ENCODE measurements at regions not wholly inside any gene's neighbourhood (a gene's known extent, or its start where the extent isn't known, plus 50 kb on each side); places are given as distances from the start of the nearest gene placed in this dataset.

DNA sequence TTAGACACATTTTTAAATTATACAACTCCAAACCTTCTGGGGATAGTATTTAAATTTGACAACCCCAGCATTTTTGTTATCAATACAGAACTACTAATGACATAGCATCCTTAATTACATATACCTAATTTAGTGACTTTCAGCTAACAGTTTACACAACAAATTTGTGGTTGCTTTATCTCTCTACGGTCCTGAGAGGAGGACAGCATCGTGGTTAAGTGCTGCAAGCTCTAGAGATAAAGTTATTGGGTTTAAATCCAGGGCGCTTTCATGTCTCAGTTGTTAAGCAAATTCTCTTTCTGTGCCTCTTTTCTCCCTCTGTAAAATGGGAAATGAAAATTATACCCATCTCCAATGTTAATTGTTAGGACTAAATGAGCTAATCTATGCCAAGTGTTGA lies 129.3 kb downstream of the METTL4 start:
- FAIRE-seq (no peak), DNase-seq (ENCODE audit: extremely low spot score, insufficient read length, low read depth) (no peak)

DNA sequence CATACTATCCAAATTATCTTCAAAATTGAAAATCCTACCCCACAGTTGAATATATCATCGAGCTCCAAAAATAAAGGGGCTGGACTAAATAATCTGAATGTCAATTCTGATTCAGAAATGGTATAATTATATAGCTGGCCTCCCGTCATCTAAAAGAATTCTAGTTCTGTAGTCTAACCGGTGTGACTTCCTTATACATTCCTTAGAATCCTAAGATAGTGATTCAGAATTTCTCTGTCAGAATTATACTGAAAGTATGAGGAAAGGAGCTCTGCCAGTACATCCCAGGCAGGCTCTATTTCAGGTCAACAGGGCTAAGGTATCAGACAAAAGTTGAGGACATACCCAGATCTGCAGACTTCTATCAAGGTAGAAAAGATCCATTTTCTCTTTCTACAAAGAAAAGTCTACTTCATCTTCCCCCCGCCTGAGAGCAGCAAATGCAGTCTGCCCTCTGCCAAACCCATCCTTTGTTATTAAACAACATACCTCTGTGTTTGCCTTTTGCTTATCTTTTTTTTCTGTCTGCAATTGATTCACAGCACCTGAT lies 128.5 kb downstream of the METTL4 start:
- no peak for FAIRE-seq

GRCh38 chr18:2444201-2444875 lies 127.0 kb downstream of the METTL4 start:
- DNase-seq (ENCODE audit: extremely low spot score, insufficient read length, low read depth) (no peak), FAIRE-seq (no peak)

More for the DNA sequence above, 128.5 kb downstream of the METTL4 start:
- DNase-seq (ENCODE audit: extremely low spot score, insufficient read length, low read depth), result no peak

DNA sequence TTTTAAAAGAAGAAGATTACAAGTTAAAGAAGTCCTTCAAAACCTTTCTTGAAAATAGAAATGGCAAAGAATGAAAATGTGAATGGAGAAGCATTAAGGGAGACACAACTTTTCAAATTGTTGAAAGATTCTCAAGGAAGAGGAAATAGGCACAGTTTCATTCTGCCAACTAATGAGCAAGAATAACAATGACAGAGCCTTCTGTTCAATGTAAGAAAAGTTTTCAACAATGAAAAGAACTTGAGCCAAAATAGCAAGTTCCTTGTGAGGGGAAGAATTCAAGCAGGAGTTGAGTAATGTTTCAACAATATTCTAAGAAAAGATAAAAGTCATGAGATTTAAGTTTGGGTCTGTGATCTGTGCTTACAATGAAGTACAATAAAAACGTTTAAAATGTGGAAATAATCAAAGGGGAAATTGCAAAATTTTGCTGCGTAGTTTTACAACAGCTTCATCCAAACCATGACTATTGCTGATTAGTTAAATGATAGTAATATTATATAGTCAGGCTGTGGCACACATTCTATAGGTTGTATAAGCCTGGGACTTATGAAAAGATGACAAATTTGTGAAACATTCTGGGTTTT lies 122.6 kb downstream of the METTL4 start:
- no peak for FAIRE-seq
- DNase-seq (ENCODE audit: extremely low spot score, insufficient read length, low read depth), result no peak

- no peak for DNase-seq (ENCODE audit: extremely low spot score, insufficient read length, low read depth)
- FAIRE-seq, result no peak
Measured at GRCh38 chr18:2451556-2451955, 119.7 kb downstream of the METTL4 start.

DNA sequence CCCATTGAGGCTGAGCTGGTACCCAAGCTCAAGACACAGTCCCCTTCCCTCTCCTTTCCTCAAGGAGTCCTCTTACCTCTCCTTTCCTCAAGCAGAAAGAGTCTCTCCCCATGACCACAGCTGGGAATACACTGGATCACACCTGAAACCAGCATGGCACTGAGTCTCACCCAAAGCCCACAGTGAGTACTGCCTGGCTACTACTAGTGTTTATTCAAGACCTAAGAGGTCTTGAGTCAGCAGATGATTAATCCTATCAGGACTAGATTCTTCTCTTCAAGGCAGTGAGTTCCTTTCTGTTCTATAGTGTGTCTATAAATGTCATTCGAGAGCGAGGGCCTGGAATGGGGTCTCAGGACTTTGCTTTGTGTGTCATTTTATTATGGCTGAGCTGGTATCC lies 111.4 kb downstream of the METTL4 start:
- DNase-seq (ENCODE audit: extremely low spot score, insufficient read length, low read depth), result no peak
- no peak for FAIRE-seq

DNA sequence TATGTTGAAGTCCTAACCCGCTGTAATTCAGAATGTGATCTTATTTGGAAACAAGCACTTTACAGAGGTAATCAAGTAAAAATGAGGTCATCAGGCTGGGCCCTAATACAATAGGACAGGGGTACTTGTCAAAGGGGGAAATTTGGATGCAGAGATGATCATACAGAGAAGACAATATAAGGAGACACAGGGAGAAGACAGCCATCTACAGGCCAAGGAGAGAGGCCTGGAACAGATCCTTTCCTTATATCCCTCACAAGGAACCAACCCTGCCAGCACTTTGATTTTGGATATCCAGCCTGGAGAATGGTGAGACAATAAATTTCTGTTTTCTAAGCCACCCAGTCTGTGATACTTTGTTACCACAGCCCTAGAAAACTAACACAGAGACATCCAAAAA lies 104.3 kb downstream of the METTL4 start:
- FAIRE-seq (no peak), DNase-seq (ENCODE audit: extremely low spot score, insufficient read length, low read depth) (no peak)

DNA sequence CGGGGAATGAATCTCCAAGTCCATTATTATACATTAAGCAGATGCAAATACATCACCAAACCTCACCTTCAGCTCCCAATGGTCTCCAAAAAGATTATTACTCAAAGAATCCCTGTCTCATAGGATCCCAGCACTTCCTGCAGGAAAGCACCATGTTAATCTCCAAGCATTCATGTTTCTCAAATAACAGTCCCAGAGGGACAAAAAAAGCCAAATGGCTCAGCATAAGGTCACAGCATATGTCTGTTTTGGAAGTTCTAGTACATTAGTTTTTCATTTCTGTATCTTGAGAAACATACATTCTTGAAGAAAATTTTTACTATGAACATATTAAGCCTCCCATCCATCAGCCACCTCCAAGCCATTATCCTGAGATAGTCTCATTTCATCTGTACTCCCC lies 103.3 kb downstream of the METTL4 start:
- FAIRE-seq (no peak), DNase-seq (ENCODE audit: extremely low spot score, insufficient read length, low read depth) (no peak)

GRCh38 chr18:2471523-2471922 lies 99.8 kb downstream of the METTL4 start:
- no peak for FAIRE-seq
- no peak for DNase-seq (ENCODE audit: extremely low spot score, insufficient read length, low read depth)

- no peak for FAIRE-seq
- DNase-seq (ENCODE audit: extremely low spot score, insufficient read length, low read depth), result no peak
Measured at GRCh38 chr18:2478662-2479061, 92.6 kb downstream of the METTL4 start.

DNA sequence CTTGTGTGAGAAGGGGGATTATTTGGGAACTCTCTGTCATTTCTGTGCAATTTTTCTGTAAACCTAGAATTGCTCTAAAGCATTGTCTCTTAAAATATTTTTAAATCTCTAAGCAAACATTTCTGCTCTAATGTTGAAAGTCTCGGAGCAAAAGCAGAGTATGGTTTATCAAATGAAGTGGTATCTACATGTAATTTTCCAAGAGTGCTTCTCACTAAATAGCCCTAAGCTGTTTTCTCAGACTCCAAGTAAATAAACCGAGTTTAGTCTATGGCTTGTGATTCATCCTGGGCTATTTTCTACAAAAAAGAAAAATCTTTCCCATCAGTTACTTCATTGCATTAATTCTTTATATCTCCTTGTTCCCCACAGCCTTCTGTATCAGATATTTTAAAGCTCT lies 90.8 kb downstream of the METTL4 start:
- DNase-seq (ENCODE audit: extremely low spot score, insufficient read length, low read depth) (no peak), FAIRE-seq (no peak)

DNA sequence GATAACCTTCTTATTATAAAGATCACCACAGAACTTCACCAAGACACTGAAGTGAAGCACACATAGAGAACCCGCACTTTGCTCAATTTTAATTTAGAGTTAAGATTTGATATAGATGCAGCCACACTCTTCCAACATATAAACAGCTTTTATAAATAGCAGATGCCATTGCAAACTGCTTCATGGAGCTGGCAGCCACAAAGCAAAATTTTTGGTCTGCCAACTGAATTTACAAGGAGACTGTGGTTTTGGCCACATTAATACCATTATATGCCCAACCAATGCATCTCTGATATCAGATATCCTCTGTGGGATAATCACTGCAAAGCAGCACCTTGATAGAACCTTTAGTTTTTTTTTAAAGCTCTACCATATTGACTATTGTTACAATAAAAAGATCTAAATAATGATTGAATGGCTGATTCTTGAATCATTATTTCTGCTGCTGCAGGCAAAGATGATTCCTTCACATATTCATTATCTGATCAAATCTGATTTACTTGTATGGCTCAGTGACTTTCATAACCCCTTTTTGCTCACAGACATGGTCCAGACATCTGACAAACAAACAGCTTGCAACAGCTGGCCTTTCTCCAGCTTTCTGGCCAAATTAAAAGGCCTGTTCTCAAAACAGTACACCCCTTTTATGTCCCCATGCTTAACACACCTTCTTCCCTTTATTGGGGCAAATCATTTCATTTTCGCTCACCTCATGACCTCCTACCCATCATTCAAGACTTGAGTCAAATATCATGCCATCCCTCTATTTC lies 88.4 kb downstream of the METTL4 start:
- FAIRE-seq (no peak), DNase-seq (ENCODE audit: extremely low spot score, insufficient read length, low read depth) (no peak)

DNA sequence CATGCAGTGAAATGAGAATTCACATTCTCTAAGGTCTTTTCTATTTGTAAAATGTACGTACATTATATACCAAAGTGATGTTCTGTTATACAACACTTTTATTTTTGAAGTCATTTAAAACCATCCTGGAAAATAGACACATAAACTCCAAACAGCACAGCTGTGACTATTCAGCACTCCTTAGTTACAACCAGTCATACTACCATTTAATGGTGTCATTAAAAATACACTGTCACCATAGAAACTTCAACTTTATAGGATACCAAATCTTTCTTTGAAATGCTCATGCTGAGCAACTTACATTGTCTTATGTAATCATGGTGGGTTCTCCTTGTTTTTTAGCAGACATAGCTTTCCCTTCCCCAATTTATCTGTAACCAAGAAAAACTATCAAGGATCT lies 85.3 kb downstream of the METTL4 start:
- no peak for FAIRE-seq
- no peak for DNase-seq (ENCODE audit: extremely low spot score, insufficient read length, low read depth)

GRCh38 chr18:2486426-2486825 lies 84.9 kb downstream of the METTL4 start:
- FAIRE-seq, result no peak

More at GRCh38 chr18:2486426-2486825, 84.9 kb downstream of the METTL4 start:
- DNase-seq (ENCODE audit: extremely low spot score, insufficient read length, low read depth), result no peak

All from GM18507 (cell line).